MV-4-11 (cell line): ENCODE measurements at regions not wholly inside any gene's neighbourhood (a gene's known extent, or its start where the extent isn't known, plus 50 kb on each side); places are given as distances from the start of the nearest gene placed in this dataset.

ENCODE experiments used
- DNase-seq: peaks from one replicate; lab custom pipeline; 2025; lab: John Stamatoyannopoulos, UW

DNA sequence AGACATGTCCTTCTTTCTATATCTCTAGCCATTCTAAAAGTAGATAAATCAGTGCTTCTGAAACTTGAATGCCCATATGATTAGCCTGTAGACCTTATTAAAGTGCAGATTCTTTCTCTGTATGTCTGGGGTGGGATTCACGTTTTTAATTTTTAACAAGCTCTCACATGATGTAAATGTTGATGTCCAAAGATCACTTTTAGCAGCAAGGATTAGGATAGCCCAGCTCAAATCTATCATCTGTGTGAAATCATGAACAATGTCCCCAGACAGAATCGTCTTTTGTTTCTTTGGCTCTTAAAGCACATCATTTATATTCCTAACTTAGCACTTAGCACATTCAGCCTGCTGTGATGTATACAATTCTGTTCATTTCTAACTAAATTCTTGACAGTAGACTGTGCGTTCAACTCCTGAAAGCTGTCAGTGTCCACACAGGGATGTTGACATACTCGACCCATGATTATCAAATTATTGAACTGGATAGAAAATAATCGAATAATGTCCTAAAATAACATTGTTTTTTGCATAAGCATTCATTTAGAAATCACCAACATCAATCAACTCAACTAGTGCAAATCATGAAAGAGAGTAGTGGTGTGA lies 102.1 kb upstream of the MLIP start:
- no peak for DNase-seq

DNA sequence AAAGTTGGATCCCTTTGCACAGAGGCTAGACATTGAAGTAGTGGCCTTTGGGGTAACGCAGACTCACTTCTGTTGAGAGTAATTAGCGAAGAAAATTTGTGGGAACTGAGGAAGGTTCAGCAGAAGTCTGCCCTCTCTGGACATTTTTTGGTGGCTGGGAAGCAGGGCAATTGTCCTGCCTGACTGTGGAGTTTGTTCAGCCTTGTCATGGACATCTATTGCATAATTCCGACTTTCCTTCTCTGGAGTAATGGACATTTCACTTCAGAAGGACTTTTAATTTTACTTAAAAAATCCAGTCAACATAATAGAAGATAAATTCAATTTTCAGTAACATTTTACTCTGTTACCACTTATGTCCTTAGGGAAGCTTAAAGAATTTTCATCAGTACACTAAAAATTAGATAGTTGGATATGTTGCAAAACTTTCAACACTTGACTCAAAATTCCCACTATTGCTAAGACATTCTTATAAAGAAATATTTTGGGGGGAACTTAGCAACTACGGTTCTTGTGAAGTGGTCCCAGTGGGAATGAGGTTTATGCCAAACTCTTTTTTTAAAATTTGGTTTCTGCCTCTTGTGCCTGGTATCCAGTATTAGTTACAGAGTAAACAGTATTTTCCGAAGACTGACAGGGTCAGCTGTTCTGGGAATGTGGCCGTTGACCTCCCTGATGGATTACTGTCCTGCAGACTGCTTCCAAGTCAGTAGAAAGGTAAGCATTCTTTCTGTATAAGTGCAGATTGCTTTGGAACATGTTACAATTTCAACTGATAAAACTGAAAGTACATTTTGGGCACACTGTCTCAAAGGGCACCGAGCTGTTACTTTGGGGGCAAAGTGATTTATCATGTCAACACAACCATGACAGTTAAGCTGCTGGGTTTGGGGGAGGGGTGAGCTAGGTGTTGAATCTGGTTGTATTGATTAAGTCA lies 100.6 kb upstream of the MLIP start:
- DNase-seq: no peak

DNA sequence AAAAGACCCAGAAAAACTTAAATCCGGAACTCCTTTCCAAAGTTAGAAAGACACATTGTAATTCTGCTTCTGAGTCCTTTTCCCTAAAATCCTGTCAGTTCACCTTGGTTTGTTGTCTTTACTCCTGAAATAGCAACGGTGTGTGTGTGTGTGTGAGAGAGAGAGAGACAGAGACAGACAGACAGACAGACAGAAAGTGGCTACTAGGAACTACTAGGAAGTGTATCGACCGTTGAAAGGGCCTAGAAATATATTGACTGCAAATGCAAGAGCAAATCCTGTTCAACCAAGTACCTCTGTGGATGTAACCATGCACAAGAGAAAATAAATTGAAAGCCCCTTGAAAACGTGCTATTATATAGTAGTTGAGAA lies 100.0 kb upstream of the MLIP start:
- DNase-seq: no peak

GRCh38 chr6:54013966-54014365 lies 97.3 kb upstream of the MLIP start:
- no peak for DNase-seq

GRCh38 chr6:54014440-54014839 lies 96.8 kb upstream of the MLIP start:
- no peak for DNase-seq

DNA sequence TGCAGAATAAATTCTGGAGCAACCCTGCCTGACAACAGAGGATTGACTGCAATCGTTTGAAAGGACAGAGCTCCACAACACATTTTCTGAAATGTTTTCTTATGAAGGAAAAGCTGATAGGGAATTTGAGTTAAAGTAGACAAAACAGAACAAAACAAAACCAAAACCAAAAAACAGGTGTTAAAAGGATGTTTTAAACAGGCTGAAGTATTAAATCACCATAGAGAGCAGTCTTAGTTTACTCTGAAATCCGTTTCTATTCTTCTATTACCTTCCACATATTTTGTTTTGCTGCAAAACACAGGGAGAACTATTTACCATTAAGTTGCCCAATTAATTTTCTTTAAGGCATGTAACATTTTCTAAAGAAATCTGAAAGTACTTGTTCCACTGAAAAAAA lies 93.4 kb upstream of the MLIP start:
- DNase-seq: no peak

DNA sequence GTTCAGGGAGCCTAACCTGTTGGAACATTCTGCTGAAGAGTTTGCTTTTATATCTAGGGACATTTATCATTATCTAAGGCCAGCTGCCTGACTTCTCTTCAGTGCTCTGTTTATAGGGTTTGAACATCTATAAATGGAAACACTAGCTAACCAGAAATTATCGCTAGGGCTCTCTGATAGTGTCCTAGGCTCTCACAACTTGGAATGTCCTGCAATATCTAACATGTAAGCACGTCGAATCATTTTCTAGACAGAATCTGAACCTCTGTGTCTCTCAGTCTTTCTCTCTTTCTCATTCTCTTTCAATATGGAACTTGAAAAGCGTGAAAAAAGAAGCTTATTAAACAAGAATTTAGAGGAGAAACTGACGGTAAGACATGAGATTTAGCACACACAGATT lies 92.5 kb upstream of the MLIP start:
- no peak for DNase-seq

GRCh38 chr6:54019860-54020259 lies 91.4 kb upstream of the MLIP start:
- no peak for DNase-seq

DNA sequence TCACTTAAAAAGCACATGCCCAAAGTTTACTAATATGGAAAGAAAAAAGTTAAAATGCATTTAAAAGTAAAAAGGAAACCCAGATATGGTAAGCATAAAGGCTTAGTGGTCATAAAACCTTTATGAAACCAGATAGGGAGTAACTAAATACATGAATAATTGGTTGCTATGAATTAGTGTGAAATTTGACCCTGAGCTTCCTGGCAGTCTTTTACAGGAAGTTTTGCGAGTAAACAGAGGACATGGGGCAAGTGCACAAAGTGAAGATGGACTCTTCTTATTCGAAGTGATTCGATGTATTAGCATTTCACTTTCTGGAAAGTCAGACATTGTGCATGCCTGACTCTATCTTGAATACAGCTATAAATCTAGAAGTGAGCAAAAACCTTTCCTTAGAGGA lies 90.9 kb upstream of the MLIP start:
- DNase-seq: no peak

DNA sequence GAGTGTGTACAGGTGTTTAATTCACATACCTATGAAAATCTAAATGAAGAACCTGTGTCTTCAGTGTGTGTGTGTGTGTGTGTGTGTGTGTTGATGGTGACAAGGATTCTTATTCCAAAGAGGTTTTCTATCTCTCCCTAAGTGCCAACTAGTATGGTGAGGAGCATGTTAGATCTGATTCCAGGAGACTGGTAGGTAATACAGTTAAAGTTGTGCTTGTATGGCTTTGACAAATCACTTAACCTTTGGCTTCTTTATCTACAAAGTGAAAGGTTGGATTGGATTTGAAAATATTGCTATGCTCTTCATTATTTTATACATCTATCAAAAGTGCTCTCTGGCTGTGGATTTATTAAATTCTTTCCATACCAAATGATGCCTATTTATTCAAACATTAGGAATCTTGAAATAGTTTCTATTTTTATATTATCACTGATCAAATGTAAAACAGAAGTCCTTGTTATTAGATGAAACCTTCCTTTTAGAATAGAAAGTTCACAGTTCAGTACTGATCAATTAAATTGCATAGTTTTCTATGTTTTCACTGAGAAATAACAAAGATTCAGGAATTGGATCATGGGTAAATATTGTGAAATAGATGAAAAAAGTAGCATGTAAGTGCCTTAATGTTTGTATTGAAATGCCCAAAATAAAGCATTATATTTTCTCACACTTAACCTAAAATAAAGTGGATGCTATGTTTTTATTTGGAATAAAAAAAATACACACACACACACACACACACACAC lies 84.4 kb upstream of the MLIP start:
- DNase-seq: no peak

GRCh38 chr6:54028170-54028569 lies 83.1 kb upstream of the MLIP start:
- no peak for DNase-seq

DNA sequence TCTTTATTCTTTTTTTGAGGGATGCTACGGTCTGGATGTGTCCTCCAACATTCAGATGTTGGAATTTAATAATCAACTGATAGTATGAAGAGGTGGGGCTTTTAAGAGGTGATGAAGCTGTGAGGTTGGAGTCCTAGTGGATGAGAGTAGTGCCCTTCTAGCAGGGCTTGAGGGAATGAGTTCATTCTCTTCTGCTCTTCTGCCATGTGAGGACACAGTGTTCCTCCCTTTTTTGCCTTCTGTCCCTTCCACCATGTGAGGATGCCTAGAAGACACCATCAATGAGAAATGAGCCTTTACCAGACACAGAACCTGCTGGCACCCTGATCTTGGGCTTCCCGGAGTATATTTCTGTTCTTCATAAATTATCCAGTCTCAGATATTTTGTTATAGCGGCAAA lies 82.1 kb upstream of the MLIP start:
- DNase-seq: no peak

- no peak for DNase-seq
These were observed 80.1 kb upstream of the MLIP start for GRCh38 chr6:54031169-54031568.

GRCh38 chr6:54037277-54037779 lies 73.9 kb upstream of the MLIP start:
- DNase-seq: no peak

DNA sequence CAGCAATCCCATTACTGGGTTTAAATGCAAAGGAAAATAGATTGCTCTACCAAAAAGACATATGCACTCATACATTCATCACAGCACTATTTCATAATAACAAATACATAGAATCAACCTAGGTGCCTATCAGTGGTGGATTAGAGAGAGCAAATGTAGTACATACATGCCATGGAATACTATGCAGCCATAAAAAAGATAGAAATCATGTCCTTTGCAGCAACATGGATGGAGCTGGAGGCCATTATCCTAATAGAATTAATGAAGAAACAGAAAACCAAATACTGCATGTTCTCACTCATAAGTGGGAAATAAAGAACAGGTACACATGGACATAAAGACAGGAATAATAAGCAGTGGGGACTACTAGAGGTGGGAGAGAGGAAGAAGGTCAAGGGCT lies 70.7 kb upstream of the MLIP start:
- DNase-seq: no peak

GRCh38 chr6:54041239-54041638 lies 70.0 kb upstream of the MLIP start:
- DNase-seq: no peak

GRCh38 chr6:54043360-54043759 lies 67.9 kb upstream of the MLIP start:
- no peak for DNase-seq

DNA sequence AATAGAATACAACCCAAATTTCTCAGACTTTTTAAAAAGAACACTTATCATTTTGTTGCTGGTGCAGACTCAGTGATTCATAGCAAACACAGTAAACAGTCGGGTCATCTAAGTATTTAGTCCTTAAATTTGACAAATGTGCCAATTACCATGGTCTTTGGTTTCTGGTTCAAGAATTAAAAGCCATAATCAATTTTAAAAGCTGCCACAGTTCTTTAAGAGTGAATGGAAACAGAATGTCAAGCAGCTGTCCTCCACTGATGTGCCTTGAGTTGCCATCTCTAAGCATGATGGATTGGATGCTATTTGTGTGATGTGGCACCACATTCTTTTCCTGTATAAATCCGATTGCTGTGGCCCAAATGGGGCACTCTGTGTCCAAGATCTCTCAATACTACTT lies 67.2 kb upstream of the MLIP start:
- no peak for DNase-seq

DNA sequence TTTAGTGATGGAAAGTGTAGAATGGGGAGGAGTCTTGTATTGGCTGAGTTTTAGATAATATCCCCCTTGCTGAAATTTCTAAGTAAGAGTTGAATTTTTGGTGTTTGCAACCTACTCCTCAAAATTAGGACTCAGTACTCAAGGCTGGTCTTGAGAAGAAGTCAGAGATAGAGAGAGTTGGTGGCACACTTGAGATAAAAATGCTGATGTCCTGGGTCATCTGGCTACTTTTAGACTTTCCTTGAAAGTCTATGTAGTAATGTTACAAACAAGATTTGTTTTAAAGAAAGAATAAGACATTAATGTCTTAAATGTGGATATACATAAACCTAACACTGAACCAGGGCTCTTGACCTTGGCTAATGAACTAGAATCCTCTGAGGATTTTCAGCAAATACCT lies 62.5 kb upstream of the MLIP start:
- no peak for DNase-seq

GRCh38 chr6:54050750-54051149 lies 60.5 kb upstream of the MLIP start:
- no peak for DNase-seq

DNA sequence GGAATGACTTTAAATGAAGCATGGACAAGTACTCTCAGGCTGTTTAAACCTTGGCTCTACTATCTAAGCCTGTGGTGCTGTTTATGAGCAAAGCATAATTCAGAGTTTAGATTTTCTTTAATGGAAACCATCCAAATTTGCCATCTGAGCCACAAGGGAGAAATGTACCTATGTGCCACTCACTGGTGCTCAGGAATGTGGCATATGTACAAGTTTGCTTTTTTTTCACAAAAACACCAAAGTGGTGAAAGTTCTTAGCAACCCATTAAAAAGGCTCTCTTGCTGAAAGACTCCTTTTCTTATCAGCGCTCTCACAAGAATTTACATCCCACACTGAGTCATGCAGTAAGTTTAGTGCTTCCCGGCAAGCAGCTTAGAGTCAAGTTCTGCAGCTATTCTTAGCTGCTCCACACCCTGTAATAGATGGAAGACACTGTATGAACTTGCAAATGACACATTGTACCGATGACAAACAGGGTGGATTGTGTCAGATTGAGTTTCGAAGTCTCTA lies 57.3 kb upstream of the MLIP start:
- no peak for DNase-seq

GRCh38 chr6:54056105-54056504 lies 55.1 kb upstream of the MLIP start:
- no peak for DNase-seq

DNA sequence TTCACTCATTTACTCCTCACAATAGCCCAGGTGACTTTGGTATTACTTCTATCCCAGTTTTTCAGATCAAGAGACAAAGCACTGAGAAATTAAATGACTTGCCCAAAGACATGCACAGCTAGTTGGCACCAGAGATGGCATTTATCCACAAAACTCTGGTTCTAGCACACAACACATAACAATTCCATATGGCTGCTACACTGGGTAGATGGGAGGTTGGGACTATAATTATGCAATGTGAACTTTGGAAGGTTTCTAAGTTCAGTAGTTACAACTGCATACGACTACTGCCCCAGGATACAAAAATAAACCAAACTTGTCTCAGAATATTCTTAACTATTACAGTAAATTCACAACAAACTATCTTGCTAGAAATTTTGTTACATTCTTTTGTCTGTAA lies 54.2 kb upstream of the MLIP start:
- no peak for DNase-seq
